CD4-positive, alpha-beta T cell treated with Interleukin-1 beta for 1 hour (primary cell): ENCODE measurements at regions not wholly inside any gene's neighbourhood (a gene's known extent, or its start where the extent isn't known, plus 50 kb on each side); places are given as distances from the start of the nearest gene placed in this dataset.

Source experiments
- DNase-seq, 2 donors: peaks; one replicate each; pipeline ENCODE4 v3.0.0-alpha.2; 2020 to 2022

DNA sequence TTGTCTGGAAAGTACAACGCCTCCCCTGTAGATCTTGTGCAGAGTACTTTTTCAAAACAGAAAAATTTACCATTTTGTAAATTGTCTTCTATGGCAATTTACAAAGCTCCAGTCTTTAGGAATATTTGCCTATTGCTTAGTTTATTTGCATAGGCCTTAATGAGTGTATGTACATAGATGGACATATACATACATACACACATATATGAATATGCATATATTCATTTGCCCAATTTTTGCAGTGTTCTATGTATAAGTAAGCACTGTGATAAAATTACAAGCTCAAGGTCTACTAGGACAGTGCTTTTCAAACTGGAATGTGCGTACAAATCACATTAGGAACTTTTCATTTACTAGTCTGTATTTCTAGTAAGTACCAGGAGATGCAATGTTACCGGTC lies 301.3 kb upstream of the SMARCA2 start:
- no peak for DNase-seq

DNA sequence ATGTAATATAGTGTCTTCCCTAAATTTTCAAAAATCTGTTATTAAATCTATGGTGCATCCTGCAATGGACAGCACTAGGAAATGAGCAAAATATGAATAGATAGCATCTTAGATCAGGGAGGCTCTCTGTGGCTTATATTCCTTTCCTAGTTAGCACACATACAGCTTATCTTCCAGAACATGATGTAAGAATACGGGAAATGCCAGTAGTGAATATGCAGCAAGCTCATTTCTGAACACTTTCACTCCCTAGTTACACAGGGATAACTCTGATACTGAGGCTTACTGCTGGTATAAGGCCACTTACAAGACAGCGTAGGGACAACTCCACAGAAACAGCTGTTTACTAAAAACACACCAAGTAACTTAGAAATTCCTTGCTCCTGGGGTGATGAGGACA lies 297.3 kb upstream of the SMARCA2 start:
- no peak for DNase-seq

DNA sequence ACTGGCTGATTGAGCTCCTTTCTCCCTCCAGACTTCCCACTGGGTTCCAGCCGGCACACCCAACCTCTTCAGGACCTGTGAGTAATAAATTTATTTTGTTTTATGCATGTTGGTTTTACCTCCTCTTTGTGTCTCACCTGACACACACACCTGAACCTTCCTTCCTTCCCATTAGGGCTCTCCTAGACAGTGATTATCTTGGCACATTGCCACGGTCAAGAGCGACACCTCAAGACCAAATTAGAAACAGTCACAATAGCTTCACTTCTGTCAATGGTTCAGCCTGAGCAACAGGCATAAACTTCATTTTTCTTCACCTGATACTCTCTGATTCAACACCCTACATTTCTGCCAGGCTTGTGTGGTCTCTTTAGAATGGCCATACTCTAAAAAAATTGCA lies 296.3 kb upstream of the SMARCA2 start:
- no peak for DNase-seq

DNA sequence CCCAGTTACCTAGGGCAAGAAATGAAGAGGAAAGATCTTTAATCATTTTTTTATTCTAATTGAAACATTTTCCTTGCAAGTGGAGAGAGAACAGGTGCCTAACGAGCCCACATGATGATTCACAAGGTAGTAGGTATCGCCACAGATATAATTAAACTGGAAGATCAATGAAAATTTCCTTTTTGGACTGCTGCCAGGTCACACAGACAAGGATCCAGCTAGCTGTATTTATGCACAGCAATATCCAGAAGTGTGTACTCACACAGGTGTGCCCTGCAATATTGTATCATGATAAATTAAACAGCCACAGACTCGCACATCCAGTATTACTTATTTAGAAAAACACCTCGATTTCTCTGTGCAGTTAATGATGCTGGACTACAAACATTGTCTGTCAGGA lies 294.0 kb upstream of the SMARCA2 start:
- no peak for DNase-seq

DNA sequence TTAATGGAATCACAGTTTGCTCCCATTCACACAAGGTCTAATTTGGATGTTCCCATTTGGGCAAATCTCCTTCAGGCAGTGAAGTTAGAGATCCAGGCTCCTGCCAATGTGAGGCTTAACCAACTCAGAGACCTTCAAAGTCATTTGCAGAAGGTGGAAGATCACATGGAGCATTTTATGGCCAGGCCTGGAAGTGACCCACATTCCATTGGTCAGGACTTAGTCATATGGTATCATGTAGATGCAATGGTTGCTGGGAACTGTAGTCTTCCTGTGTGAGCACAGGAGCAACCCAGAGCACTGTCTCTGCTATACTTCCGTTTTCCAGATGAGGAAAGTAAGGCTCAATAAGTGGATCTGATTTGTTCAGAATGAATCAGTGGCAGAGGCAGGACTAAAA lies 292.7 kb upstream of the SMARCA2 start:
- no peak for DNase-seq

DNA sequence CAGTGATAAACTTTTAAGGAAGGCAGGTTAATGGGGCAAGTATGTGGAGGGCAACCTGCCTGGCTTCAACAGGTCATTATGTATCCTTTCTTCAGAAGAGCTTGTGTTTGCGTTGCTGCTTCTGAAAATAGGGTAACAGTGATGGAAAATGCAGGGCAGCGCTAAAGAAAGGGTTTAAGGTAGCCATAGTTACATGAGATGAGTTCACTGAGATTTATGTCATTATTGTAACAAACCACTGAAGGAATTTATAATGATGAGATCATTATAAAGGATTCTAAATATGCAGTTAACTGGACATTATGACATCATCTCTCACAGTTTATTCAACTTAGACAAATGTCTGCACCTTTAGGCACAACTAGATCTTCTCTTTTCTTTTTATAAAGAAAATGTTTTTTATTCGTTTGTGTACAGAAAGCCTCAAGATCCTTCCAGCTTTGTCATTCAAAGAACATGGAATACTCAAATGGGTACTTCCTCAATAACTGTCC lies 291.6 kb upstream of the SMARCA2 start:
- DNase-seq: no peak

DNA sequence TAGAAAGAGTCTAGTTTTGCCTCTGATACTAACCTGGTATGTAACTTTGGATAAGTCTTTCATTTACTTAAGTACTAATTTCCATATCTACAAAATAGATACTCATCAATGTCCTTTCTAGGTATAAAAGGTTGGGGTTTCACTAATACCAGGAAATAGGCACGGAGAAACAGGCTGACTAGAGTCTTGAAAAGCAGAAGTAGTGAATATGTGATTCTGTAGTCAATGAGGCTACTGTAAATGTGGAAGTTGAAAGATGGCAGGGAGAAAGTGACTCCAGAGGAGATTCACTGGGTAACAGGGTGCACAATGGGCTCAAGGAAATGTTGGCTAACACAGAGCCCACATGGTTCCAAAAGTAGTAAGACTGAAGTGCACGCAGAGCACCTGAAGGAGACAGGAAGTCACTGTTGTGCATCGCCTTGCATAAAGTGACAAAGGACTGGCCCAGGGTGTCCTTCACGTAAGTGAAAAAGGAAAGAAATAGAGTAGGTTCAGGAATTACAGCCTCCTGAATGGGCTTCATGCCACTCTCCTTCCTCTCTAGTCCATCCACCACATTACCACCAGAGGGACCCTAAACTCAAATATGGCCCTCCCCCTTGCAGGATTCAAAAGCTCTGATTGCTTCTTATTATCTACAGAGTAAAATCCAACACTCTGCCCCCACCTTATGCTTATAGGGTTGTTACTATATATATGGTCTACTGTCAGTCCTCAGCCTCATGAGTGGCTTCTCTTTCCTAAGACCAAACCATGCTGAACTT lies 288.0 kb upstream of the SMARCA2 start:
- DNase-seq: peak in 1 of 2 donors; percentile 16

DNA sequence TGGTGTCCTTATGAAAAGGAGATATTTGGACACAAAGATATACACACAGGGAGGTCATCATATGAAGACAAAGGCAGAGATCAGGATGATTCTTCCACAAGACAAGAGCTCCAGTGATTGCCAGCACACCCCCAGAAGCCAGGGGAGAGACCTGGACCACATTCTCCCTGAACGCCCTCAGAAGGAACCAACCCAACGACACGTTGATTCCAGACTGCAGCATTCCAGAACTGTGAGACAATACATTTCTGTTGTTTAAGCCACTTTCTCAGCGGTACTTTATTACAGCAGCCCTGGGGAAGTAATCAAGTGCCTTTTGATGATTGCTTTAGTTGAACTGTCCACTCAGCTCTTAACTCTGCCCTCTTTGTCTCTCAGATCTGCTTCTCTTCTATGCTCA lies 285.5 kb upstream of the SMARCA2 start:
- DNase-seq: no peak

DNA sequence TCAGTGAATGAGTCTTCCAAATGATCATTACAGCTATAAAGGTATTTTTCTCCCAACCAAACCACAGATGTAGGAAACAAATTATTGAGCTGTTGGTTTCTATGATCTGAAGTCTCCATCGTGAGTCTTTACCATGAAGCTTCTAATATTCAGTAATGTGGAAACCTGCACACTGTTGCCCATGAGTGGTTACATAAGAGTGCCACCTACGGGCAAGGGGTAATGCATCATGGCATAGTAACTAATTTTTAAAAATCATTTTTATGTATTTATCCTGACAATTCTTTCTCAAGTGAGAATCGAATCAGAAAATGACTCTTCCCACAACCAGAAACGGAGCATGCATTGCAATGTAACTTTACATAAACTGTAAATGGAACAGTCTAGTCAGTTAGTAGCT lies 282.5 kb upstream of the SMARCA2 start:
- no peak for DNase-seq

DNA sequence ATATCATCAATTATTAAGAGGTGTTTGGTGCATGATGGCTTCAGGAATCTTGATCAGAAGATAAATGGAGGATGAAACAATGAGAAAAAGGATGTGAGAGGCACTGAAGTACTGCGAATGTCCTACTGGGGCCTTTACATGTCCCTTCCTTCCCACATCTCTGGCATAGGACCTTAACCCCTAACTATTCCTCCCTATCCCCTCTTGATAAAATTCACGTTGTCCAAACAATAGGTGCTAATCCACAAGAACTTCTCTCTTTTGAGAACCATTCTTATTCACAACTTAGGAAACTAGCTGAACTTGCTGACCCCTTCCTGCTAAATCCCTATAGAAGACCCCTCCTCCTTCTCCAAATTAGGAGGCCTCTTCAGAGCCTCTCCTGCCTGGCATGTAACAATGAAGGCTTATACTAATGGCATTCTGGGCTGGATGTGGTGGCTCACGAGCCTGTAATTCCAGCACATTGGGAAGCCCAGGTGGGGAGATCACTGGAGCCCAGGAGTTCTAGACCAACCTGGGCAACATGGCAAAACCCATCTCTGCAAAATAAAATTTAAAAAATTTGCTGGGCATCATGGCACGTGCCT lies 276.5 kb upstream of the SMARCA2 start:
- DNase-seq: no peak

DNA sequence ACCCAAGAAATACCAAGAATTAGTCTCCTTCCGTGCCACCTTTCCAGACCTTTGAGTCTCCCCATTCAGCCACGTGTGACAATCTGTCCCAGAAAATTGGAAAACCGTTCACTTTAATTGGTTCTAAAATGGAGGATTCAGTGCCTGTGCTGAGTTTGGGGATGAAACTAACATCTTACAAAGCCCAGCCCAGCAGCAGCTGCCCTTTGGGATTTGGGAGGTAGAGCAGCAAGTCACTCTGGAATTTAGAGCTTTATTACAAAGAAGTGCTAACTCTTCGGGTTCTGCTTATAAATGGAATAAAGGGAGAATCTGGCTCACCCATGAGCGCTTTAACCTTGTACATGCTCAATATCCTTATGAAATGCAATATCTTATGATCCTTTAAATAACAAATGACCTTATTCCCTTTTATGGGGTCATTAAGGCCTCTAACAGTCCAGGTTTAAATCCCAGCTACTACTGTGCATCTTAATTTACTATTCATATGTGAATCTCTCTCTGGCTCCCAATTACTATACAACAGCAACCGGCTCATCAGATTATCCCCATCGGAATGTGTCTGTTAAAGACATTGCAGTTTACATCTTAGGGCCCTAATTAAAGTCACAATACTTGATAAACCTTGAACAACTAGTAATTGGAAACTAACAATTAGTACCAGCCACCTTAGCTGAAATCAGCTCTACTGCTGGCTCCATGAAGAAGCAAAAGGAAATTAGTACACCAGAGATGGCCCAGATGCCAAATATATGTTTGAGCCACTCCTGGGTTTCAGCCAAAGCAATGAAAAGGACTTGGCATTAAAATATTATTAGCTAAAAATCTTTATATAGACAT lies 271.8 kb upstream of the SMARCA2 start:
- no peak for DNase-seq

DNA sequence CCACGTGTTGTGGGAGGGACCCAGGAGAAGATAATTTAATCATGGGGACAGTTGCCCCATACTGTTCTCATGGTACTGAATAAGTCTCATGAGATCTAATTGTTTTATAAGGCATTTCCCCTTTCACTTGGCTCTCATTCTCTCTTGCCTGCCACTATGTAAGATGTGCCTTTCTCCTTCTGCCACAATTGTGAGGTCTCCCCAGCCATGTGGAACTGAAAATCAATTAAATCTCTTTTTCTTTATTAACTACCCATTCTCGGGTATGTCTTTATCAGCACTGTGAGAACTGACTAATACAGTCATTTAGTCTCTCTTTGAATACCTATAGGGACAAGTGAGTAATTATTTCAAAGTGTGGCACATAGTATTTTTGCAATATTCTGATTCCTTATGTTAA lies 269.2 kb upstream of the SMARCA2 start:
- DNase-seq: no peak

DNA sequence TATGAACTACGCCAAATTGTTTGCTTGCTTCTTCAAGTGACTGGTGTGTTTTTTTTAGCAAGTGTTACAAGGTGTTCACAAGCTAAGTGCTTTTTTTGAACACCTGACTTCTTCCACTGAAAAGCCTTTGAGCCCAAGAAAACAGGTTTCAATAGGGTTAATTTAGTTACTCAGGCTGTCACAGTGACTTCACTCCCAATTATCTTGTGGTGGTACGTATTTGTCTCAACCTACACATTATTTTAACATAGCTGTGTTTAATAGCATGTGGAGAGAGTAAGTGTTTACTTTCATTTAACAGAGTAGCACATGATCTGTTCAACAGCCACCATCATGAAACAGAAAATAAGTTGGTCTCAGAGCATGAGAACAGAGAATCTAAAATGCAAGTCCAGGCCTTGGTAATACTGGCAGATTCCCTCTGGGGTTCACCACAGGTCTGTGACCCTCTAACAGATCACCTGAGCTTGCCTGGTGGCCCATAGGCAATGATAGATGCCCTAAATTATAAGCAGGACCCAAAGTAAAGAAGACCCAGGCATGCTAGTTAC lies 267.7 kb upstream of the SMARCA2 start:
- no peak for DNase-seq

DNA sequence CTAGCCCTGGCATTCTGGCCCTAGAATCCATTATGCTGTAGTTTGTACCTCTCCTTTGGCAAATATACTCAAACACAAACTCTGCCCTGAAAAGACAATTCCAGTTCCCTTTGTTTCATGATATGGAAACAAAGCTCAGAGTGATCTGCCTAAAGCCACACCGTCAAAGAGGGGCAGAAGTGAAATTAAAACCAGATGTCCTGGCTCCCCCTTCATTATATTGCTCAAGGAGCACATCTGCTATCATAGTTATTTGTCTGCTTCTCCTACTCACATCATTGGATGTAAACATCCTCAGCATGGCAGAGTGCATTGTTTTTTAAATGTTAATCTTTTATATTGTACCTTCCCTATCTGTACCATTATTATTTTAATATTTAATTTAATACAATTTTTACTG lies 266.7 kb upstream of the SMARCA2 start:
- DNase-seq: no peak

DNA sequence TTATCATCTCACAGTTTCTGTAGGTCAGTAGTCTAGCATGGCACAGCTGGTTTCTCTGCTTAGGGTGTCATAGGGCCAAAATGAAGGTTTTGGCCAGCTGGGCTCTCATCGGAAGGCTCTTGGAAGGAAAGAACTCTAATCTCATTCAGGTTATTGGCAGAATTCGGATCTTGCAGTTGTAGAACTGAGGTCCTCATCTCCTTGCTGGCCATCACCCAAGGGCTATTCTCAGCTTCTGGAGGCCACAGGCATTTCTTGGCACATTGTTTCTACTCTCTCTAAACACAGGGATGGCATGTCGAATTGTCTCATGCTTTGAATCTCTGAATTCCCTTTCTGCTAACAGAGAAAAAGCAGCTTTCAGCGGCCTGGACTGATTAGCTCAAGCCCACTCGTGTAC lies 258.0 kb upstream of the SMARCA2 start:
- DNase-seq: no peak

DNA sequence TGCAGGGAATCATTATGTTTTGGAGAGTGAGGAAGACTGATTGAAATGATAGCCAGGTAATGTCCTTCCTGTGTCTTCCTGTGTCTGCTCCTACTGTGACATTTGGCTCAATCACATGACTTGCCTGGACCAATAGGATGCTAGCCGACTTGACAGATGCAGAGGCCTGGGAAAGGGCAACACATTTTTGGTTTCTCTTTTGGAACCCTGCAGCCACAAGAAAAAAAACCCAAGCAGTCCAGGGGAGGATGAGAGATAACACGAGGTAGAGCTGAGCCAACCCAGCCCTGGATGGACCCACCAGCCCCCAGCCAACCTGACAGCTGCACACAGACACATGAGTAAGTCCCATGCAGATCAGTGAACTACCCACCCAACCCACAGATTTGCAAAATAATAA lies 256.1 kb upstream of the SMARCA2 start:
- no peak for DNase-seq

DNA sequence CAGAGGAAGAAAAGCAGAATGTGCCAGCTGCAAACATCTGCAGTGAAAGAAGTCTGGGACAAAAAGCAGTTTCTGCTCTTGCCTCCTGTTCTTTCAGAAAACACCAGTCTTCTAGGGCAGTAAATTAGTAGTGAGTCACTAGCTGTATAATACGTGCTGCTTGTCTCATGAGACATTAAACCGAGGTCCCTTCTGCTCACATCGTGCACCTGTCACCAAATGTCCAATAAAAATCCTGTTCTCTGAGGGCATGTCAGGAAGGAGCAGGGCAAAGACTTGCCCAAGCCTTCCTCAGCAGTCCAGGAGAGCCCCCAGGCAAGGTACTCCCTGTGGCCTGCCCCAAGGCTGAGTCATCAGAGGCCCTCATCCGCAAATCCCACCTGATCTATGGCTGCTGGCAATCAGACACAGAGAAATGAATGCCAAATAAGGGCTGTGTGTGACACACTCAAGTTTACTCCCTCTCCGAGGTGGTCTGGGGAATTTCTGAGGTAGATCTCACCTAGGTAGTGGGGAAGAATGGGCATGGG lies 255.3 kb upstream of the SMARCA2 start:
- DNase-seq: no peak

DNA sequence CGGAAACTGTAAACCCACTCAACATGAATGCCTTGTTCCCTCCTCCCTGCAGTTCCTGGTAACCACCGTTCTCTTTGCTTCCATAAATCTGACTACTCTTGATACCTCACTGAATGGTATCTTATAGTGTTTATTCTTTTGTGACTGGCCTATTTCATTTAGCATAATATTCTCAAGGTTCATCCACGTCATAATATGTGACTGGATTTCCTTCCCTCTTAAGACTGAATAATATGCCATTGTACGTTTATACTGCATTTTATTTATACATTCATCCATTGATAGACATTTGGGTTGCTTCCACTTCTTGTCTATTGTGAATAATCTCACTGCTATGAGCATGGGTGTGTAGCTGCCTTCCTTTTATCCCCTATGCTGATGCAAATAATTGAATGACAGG lies 253.3 kb upstream of the SMARCA2 start:
- DNase-seq: no peak

DNA sequence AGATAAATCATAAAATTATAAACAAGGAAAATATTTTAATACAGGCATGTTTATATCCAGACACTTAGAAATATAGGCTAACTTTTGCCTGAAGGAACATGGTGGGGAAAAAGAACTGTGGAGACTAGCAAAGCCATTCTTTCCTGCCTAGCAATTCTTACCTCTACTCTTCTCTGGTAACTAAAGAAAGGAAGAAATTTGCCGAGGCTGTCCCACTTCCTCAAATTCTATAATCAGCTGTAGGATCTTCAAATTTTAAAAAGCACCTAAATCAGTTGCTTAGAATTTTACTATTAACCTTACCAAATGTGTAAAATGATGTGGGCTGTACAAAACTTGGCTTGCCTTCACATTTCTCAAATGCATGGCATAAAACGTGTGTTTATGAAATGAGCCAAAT lies 249.1 kb upstream of the SMARCA2 start:
- DNase-seq: no peak

DNA sequence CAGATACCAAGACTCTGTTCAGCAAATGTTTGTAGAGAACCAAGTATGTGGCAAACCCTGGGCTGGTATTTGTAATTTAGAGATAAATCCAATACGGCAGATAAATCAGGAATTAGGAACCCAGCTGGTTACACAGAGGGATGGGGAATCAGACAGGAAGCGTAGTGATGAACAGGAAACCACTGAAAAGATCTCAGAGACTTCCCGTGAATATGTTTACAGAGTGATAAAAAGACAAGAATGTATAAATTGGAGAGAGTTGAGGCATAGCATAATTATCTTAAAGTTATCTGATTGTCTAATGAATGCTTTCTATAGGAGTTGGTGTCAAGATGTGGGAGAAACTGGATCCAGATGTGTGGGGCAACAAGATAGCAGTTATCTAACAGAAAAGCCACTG lies 246.6 kb upstream of the SMARCA2 start:
- DNase-seq: no peak

DNA sequence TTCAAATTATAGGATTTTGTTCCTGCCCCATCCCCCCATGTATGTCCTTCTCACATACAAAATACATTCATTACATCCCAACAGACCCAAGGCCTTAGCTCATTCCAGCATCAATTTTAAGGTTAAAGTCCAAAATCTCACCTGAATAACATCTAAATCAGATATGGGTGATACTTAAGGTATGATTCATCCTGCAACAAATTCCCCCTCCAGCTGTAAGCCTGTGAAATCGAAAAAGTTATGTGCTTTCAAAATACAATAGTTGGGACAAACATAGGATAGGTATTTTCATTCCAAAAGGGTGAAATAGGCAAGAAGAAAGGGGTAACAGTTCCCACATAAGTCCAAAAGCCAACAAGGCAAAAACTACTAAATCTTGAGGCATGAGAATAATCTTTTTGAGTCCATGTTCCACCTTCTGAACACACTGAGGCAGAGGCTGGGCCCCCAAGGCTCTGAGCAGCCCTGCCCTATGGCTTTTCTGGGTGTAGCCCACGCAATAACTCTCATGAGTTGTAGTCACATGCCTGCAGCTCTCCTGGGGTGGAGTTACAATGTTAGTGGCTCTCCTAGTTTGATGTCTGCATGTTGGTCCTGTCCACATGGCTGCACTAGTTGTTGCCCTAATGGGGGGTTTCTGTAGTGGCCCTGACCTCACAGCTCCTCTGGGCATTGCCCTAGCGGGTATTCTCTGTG lies 243.9 kb upstream of the SMARCA2 start:
- no peak for DNase-seq

DNA sequence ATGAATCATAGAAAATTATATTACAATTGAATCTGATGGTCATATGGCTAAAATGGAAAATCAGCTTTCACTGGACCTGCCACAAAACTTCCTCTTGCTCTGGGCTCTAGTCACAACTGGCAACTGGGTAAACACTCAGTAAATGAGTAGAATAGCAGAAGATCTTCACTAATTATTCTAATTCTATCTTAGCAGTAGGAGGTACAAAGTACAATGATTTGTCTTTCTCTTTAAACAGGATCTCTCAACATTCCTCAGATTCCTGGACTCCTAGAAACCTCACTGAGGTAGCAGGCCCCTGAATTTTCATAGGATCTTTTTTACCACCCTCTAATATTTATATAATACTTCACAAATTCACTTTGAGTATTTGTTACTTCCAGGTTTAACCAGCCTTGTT lies 239.9 kb upstream of the SMARCA2 start:
- no peak for DNase-seq

DNA sequence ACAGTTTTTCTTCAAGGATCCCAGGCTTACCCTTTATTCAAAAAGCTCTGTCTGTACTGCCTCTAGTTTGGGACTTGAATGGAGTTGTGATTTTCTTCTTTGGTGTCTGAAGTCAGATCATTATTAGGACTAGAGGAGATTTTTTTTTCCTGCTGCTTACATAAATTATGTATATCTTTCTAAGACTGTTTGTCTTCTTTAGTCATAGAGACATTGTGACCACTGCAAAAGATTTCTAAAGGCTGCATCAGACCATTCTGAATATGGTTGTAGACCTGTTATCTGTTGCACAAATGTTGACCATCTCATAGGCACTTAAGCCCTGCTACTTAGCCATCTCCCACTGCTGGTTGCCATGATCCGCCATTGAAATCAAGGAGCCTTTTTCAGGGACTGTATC lies 238.5 kb upstream of the SMARCA2 start:
- DNase-seq: no peak
